HG02840 (cell line): ENCODE measurements at regions not wholly inside any gene's neighbourhood (a gene's known extent, or its start where the extent isn't known, plus 50 kb on each side); places are given as distances from the start of the nearest gene placed in this dataset.

Experiments used
- ATAC-seq: cut with Tn5 transposase; IDR thresholded peaks from one replicate; pipeline ENCODE4 v1.9.1; 2021; ENCODE audit warnings: mild to moderate bottlenecking, moderate library complexity, moderate number of reproducible peaks; ENCODE audit not compliant: unreplicated experiment, low FRiP score

GRCh38 chr5:123783421-123783820 lies 271.4 kb downstream of the CSNK1G3 start:
- ATAC-seq = no peak

- no peak for ATAC-seq
These were observed 266.7 kb downstream of the CSNK1G3 start for GRCh38 chr5:123778641-123779040.

- ATAC-seq = no peak
These were observed 264.8 kb downstream of the CSNK1G3 start for GRCh38 chr5:123776761-123777160.

- ATAC-seq = no peak
These were observed 259.7 kb downstream of the CSNK1G3 start for GRCh38 chr5:123771715-123772114.

GRCh38 chr5:123763201-123763600 lies 251.2 kb downstream of the CSNK1G3 start:
- ATAC-seq = no peak

GRCh38 chr5:123756816-123757215 lies 244.8 kb downstream of the CSNK1G3 start:
- no peak for ATAC-seq

- ATAC-seq = no peak
These were observed 244.3 kb downstream of the CSNK1G3 start for GRCh38 chr5:123756318-123756665.

- no peak for ATAC-seq
These were observed 243.8 kb downstream of the CSNK1G3 start for GRCh38 chr5:123755653-123756317.

- ATAC-seq = no peak
These were observed 242.9 kb downstream of the CSNK1G3 start for GRCh38 chr5:123754908-123755307.

GRCh38 chr5:123753937-123754891 lies 242.2 kb downstream of the CSNK1G3 start:
- ATAC-seq = no peak

- ATAC-seq = no peak
These were observed 241.4 kb downstream of the CSNK1G3 start for GRCh38 chr5:123753180-123753936.

- no peak for ATAC-seq
These were observed 240.7 kb downstream of the CSNK1G3 start for GRCh38 chr5:123752552-123753179.

GRCh38 chr5:123751670-123752069 lies 239.7 kb downstream of the CSNK1G3 start:
- no peak for ATAC-seq

GRCh38 chr5:123748239-123748638 lies 236.3 kb downstream of the CSNK1G3 start:
- ATAC-seq = no peak

GRCh38 chr5:123746683-123747360 lies 234.8 kb downstream of the CSNK1G3 start:
- no peak for ATAC-seq

- ATAC-seq = no peak
These were observed 232.1 kb downstream of the CSNK1G3 start for GRCh38 chr5:123743990-123744583.

- ATAC-seq = no peak
These were observed 223.4 kb downstream of the CSNK1G3 start for GRCh38 chr5:123735384-123735783.

- no peak for ATAC-seq
These were observed 220.3 kb downstream of the CSNK1G3 start for GRCh38 chr5:123732257-123732656.

- no peak for ATAC-seq
These were observed 210.5 kb downstream of the CSNK1G3 start for GRCh38 chr5:123722451-123722850.
